Calu3 (cell line): ENCODE measurements at regions not wholly inside any gene's neighbourhood (a gene's known extent, or its start where the extent isn't known, plus 50 kb on each side); places are given as distances from the start of the nearest gene placed in this dataset.

ENCODE experiments used
- BruUV-seq: library from RNA; stranded (reverse); fragments of 400-500 nt; replicated peaks from 2 replicates; lab custom pipeline; 2021; lab: Mats Ljungman, UMichigan
- CTCF ChIA-PET: fragments of 300-600 bp; sonication (Branson Sonifier 250); formaldehyde crosslinking; loops from one replicate; lab custom pipeline; 2022; ENCODE audit warnings: antibody characterized with exemption; lab: Charles Lee
- DNase-seq: peaks from one replicate; pipeline ENCODE4 v3.0.0; 2022
- H3K27ac Mint-ChIP-seq: one replicate; pipeline ENCODE4 v1.8.0; 2022; ENCODE audit warnings: mixed read lengths; ENCODE audit not compliant: unreplicated experiment
- H3K27me3 Mint-ChIP-seq: one replicate; pipeline ENCODE4 v1.8.0; 2022; ENCODE audit warnings: mixed read lengths; ENCODE audit not compliant: unreplicated experiment
- H3K36me3 Mint-ChIP-seq: one replicate; pipeline ENCODE4 v1.8.0; 2022; ENCODE audit warnings: mild to moderate bottlenecking, moderate library complexity, mixed read lengths; ENCODE audit not compliant: insufficient read depth, unreplicated experiment
- H3K4me1 Mint-ChIP-seq: one replicate; pipeline ENCODE4 v1.8.0; 2022; ENCODE audit warnings: mild to moderate bottlenecking, low read depth, mixed read lengths; ENCODE audit not compliant: unreplicated experiment
- H3K4me3 Mint-ChIP-seq: one replicate; pipeline ENCODE4 v1.8.0; 2022; ENCODE audit warnings: mild to moderate bottlenecking, low read depth, moderate library complexity, mixed read lengths; ENCODE audit not compliant: unreplicated experiment
- H3K9me3 Mint-ChIP-seq: one replicate; pipeline ENCODE4 v1.8.0; 2022; ENCODE audit warnings: low read depth, mixed read lengths; ENCODE audit not compliant: unreplicated experiment
- CTCF ChIP-seq: fragments of 200-600 bp; IDR thresholded peaks from one replicate; pipeline ENCODE4 v1.8.0; 2022; ENCODE audit warnings: antibody characterized with exemption; ENCODE audit not compliant: unreplicated experiment
- intact Hi-C: fragments of 100-400 bp; cut with micrococcal nuclease; formaldehyde crosslinking; loops from one replicate; pipeline ENCODE4 v1.10.0; 2022; ENCODE audit not compliant: unreplicated experiment

- CTCF ChIA-PET: no interaction called here
- H3K27ac Mint-ChIP-seq: no peak overlapping the region
- H3K4me1 Mint-ChIP-seq: no peaks in the 10 kb centered on the region
- no peaks in the 10 kb centered on the region for H3K36me3 Mint-ChIP-seq
- no peak for TF ChIP-seq CTCF
- no peaks in the 10 kb centered on the region for H3K9me3 Mint-ChIP-seq
- no peak for DNase-seq
- H3K4me3 Mint-ChIP-seq: no peak overlapping the region
- no TSS peak for BruUV-seq
- H3K27me3 Mint-ChIP-seq: peaks cover 47% of the 10 kb centered on the region
- intact Hi-C loops: no loop called here
These were observed 511.1 kb upstream of the PROK2 start for GRCh38 chr3:72295962-72296450.

- CTCF ChIA-PET: interaction anchor here (0.6 to 0.7 kb wide), 2 partner anchors 175 to 415 kb away, joined by 3 to 6 read pairs; no protein-coding TSS in a partner anchor
- DNase-seq: no peak
- BruUV-seq: no TSS peak
- H3K27me3 Mint-ChIP-seq: peaks cover 47% of the 10 kb centered on the region
- no peak for TF ChIP-seq CTCF
- H3K4me1 Mint-ChIP-seq: no peaks in the 10 kb centered on the region
- no peak overlapping the region for H3K4me3 Mint-ChIP-seq
- intact Hi-C loops: no loop called here
- no peak overlapping the region for H3K27ac Mint-ChIP-seq
- no peaks in the 10 kb centered on the region for H3K36me3 Mint-ChIP-seq
- H3K9me3 Mint-ChIP-seq: no peaks in the 10 kb centered on the region
These were observed 510.5 kb upstream of the PROK2 start for GRCh38 chr3:72295276-72295961.

DNA sequence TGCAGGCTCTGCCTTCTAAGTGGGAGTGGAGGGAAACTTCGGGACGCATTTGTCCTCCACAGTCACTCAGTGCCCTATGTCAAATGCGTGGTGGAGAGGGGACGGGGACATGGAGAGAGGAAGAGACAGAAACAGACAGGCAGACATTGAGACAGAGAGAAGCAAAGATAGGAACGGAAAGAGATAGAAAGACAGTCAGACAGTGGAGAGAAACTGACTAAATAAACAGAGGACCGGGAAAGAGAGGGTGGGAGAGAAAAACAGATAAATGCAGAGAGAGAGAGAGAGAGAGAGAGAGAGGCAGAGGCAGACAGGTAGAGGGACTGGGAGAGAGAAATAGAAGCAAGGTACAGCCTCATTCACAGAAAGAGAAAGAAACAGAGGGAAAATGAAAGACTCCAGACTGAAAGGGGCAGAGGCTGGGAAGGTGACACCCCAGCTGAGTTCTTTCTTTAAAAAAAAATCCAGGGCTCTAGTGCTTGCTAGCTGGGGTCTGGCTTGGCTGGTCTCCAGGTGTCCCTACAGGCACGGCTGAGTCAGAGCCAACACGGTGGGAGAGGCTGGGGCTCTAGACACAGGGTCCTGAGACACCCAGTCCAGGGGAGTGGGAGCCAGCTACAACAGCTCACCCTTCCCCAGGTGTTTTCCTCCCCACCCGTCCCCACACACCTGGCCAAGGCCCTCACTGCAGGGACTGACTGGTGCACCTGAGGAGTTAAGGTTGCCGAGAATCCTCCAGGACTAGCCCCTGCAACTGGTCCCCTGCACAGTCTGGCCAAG, 506.1 kb upstream of the PROK2 start:
- intact Hi-C loops: no loop called here
- no peak for TF ChIP-seq CTCF
- Mint-ChIP-seq H3K36me3 (no peaks in the 10 kb centered on the region), H3K4me3 (no peak overlapping the region), H3K9me3 (no peaks in the 10 kb centered on the region), H3K4me1 (no peaks in the 10 kb centered on the region), H3K27ac (no peak overlapping the region), H3K27me3 (peaks cover 72% of the 10 kb centered on the region)
- no TSS peak for BruUV-seq
- DNase-seq: no peak
- CTCF ChIA-PET: interaction anchor here (0.6 kb wide), 1 partner anchor 1208 kb away, joined by 6 read pairs; no protein-coding TSS in a partner anchor

GRCh38 chr3:72289692-72290071, 504.7 kb upstream of the PROK2 start:
- Mint-ChIP-seq H3K4me1 (no peaks in the 10 kb centered on the region), H3K27me3 (peaks cover 79% of the 10 kb centered on the region), H3K36me3 (no peaks in the 10 kb centered on the region), H3K27ac (no peak overlapping the region), H3K4me3 (no peak overlapping the region), H3K9me3 (no peaks in the 10 kb centered on the region)
- no TSS peak for BruUV-seq
- no peak for TF ChIP-seq CTCF
- CTCF ChIA-PET: interaction anchor here (0.8 to 1.3 kb wide), 2 partner anchors 10 to 13 kb away, joined by 3 read pairs; no protein-coding TSS in a partner anchor
- no peak for DNase-seq
- intact Hi-C loops: no loop called here
